Mesendoderm (in vitro differentiated cells): ENCODE measurements at regions not wholly inside any gene's neighbourhood (a gene's known extent, or its start where the extent isn't known, plus 50 kb on each side); places are given as distances from the start of the nearest gene placed in this dataset.

Experiments
- DNase-seq: peaks from one replicate; pipeline ENCODE4 v3.0.0; 2013
- H2AK5ac ChIP-seq: 2 replicates; pipeline ENCODE4 v1.6.1; 2013; ENCODE audit warnings: low read length, inconsistent platforms
- H2BK120ac ChIP-seq: 2 replicates; pipeline ENCODE4 v1.6.1; 2013; ENCODE audit warnings: low read depth, mild to moderate bottlenecking, low read length, moderate library complexity, mixed read lengths
- H2BK15ac ChIP-seq: replicated peaks from 2 replicates; pipeline ENCODE4 v1.6.1; 2013; ENCODE audit warnings: low read depth, mild to moderate bottlenecking, moderate library complexity
- H2BK5ac ChIP-seq: 2 replicates; pipeline ENCODE4 v1.6.1; 2013; ENCODE audit warnings: low read length, inconsistent platforms
- H3K18ac ChIP-seq: 2 replicates; pipeline ENCODE4 v1.6.1; 2013; ENCODE audit warnings: mild to moderate bottlenecking, low read length, mixed read lengths
- H3K23ac ChIP-seq: one replicate; pipeline ENCODE4 v1.6.1; 2013; ENCODE audit warnings: low read length
- H3K27ac ChIP-seq: 2 replicates; pipeline ENCODE4 v1.5.1; 2013; ENCODE audit warnings: low read depth, mild to moderate bottlenecking, inconsistent platforms, low read length, moderate library complexity
- H3K27me3 ChIP-seq: 2 replicates; pipeline ENCODE4 v1.6.1; 2013; ENCODE audit warnings: low read length, control low read depth, mild to moderate bottlenecking, inconsistent platforms; ENCODE audit not compliant: insufficient read depth, poor library complexity
- H3K36me3 ChIP-seq: 2 replicates; pipeline ENCODE4 v1.6.1; 2013; ENCODE audit warnings: low read length, inconsistent platforms; ENCODE audit not compliant: control insufficient read depth, insufficient read depth
- H3K4ac ChIP-seq: one replicate; pipeline ENCODE4 v1.6.1; 2013; ENCODE audit warnings: low read depth, mild to moderate bottlenecking, low read length, moderate library complexity
- H3K4me1 ChIP-seq: 2 replicates; pipeline ENCODE4 v1.6.1; 2013; ENCODE audit warnings: low read depth, low read length, inconsistent platforms; ENCODE audit not compliant: control insufficient read depth
- H3K4me2 ChIP-seq: 2 replicates; pipeline ENCODE4 v1.6.1; 2013; ENCODE audit warnings: low read length
- H3K4me3 ChIP-seq: 2 replicates; pipeline ENCODE4 v1.5.1; 2013; ENCODE audit warnings: mild to moderate bottlenecking, low read length
- H3K56ac ChIP-seq: one replicate; pipeline ENCODE4 v1.6.1; 2013; ENCODE audit warnings: low read length
- H3K79me1 ChIP-seq: 2 replicates; pipeline ENCODE4 v1.6.1; 2013; ENCODE audit warnings: low read length, inconsistent platforms
- H3K79me2 ChIP-seq: 2 replicates; pipeline ENCODE4 v1.6.1; 2013; ENCODE audit warnings: mild to moderate bottlenecking, low read length; ENCODE audit not compliant: control insufficient read depth, insufficient read depth
- H3K9ac ChIP-seq: 2 replicates; pipeline ENCODE4 v1.6.1; 2013; ENCODE audit warnings: low read length, inconsistent platforms
- H4K5ac ChIP-seq: one replicate; pipeline ENCODE4 v1.6.1; 2013; ENCODE audit warnings: low read length
- H4K8ac ChIP-seq: one replicate; pipeline ENCODE4 v1.6.1; 2013; ENCODE audit warnings: low read depth, mild to moderate bottlenecking, control low read depth, low read length, moderate library complexity
- WGBS: extraction: QIAGEN DNeasy Blood & Tissue Kit; methylation state at CpG from one replicate; pipeline ENCODE4 v1.1.7; 2013; ENCODE audit warnings: low lambda C conversion rate, missing lambda C conversion rate; ENCODE audit not compliant: insufficient coverage; ENCODE audit errors: extremely low coverage; 5-methylcytosine and 5-hydroxymethylcytosine counted together

DNA sequence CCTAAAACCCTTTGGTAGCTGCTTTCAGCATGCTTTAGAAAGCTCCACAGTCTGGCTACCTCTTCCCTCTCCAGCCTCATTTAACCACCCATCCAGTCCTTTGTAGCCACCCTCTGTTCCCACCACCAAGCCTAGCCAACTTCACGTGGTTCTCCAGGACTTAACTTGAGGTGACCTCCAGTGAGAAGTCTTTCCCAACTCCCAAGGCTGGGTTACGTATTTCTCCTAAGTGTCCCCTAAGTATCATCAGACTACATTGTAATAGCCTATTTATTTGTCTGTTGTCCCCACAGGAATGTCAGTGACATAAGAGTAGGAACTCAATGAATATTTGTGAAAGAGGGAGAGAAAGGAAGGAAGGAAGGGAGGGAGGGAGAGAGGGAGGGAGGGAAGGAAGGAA lies 431.9 kb upstream of the JARID2 start:
- no peak for DNase-seq
- H2BK5ac ChIP-seq: no peak overlapping the region
- H3K79me1 ChIP-seq: no peaks in the 10 kb centered on the region
- peaks cover 4% of the 10 kb centered on the region for H3K4me1 ChIP-seq
- H3K4me3 ChIP-seq: no peak overlapping the region
- H3K36me3 ChIP-seq: no peaks in the 10 kb centered on the region
- no peak overlapping the region for H3K27ac ChIP-seq
- H2AK5ac ChIP-seq: no peak overlapping the region
- no peak overlapping the region for H2BK120ac ChIP-seq
- WGBS: no CpG with 5 or more reads among the region's 2 CpGs
- H2BK15ac ChIP-seq: no peak overlapping the region
- no peak overlapping the region for H3K4ac ChIP-seq
- H3K56ac ChIP-seq: no peak overlapping the region
- H3K18ac ChIP-seq: no peak overlapping the region
- no peak overlapping the region for H3K23ac ChIP-seq
- H3K27me3 ChIP-seq: no peaks in the 10 kb centered on the region
- no peaks in the 10 kb centered on the region for H3K79me2 ChIP-seq
- no peak overlapping the region for H3K4me2 ChIP-seq
- no peak overlapping the region for H4K8ac ChIP-seq
- H3K9ac ChIP-seq: no peak overlapping the region
- H4K5ac ChIP-seq: no peak overlapping the region

DNA sequence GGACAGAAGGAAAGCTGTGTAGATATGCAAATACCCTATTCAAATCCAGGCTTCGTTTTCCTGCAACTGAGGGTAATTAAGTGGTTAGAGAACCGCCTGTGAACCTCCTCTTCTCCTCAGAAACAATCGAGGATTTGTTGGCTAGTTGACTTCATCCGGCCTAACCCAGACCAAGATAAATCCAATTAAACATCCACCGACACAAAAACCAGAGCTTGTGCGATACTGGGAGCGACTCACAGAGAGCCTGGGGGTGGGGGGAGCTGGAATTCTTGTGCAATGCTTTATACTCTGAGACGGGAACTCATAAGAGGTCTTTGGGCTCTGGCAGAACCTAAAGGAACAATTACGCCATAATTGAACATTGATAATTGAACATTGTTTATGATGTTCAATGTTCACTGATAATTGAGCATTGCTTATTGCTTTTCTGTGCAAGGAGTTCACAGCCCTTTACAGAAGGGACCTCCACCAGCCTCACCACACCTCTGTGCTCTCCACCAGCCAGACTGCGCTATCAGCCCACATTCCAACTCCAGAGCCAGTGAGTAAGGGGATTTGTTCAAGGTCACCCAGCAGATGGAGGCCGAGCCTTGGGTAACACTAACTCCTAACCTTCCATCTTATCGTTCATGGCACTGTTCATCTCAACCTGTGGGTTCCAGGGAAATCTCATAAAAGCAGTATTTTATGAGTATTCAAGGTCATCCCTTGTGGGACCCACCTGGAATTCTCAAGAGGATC lies 429.6 kb upstream of the JARID2 start:
- no peak overlapping the region for H3K56ac ChIP-seq
- H3K36me3 ChIP-seq: no peaks in the 10 kb centered on the region
- DNase-seq: no peak
- no peak overlapping the region for H2BK120ac ChIP-seq
- no peak overlapping the region for H3K4me2 ChIP-seq
- no peak overlapping the region for H2BK15ac ChIP-seq
- no peak overlapping the region for H3K4ac ChIP-seq
- H3K27ac ChIP-seq: no peak overlapping the region
- H3K79me2 ChIP-seq: no peaks in the 10 kb centered on the region
- H3K18ac ChIP-seq: no peak overlapping the region
- no peak overlapping the region for H2AK5ac ChIP-seq
- no peaks in the 10 kb centered on the region for H3K79me1 ChIP-seq
- peaks cover 7% of the 10 kb centered on the region for H3K4me1 ChIP-seq
- no peaks in the 10 kb centered on the region for H3K27me3 ChIP-seq
- H3K9ac ChIP-seq: no peak overlapping the region
- no peak overlapping the region for H3K23ac ChIP-seq
- H4K8ac ChIP-seq: no peak overlapping the region
- H2BK5ac ChIP-seq: no peak overlapping the region
- H4K5ac ChIP-seq: no peak overlapping the region
- H3K4me3 ChIP-seq: no peak overlapping the region
- WGBS: no CpG with 5 or more reads among the region's 12 CpGs

DNA sequence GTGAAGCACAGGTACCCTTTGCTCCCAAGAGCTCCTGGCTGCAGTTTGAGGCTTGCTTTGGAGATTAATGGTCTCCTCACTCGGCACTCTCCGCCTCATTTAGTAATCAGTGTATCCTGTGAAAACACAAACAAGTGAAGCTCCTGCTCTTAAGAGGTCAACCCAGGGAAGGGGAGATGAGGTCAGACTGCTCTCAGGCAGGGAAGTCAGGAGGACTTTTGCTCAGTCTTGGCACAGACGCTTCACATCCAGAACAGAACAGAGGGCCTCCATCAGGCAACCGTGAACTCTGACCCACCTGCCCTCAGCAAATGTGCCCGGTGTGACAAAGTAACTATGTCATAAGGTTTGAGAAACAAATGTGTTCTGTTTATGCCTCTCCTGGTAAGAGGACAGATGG lies 428.8 kb upstream of the JARID2 start:
- Histone ChIP-seq H3K27me3 (no peaks in the 10 kb centered on the region), H3K23ac (no peak overlapping the region), H4K5ac (no peak overlapping the region), H3K79me2 (no peaks in the 10 kb centered on the region), H3K27ac (no peak overlapping the region), H3K4me3 (no peak overlapping the region), H3K56ac (no peak overlapping the region), H2BK120ac (no peak overlapping the region), H3K9ac (no peak overlapping the region), H2AK5ac (no peak overlapping the region), H3K79me1 (no peaks in the 10 kb centered on the region), H3K4me2 (no peak overlapping the region), H3K4me1 (peaks cover 7% of the 10 kb centered on the region), H3K4ac (no peak overlapping the region), H2BK5ac (no peak overlapping the region), H3K18ac (no peak overlapping the region), H4K8ac (no peak overlapping the region), H3K36me3 (no peaks in the 10 kb centered on the region), H2BK15ac (no peak overlapping the region)
- DNase-seq: no peak
- no CpG with 5 or more reads among the region's 5 CpGs for WGBS

DNA sequence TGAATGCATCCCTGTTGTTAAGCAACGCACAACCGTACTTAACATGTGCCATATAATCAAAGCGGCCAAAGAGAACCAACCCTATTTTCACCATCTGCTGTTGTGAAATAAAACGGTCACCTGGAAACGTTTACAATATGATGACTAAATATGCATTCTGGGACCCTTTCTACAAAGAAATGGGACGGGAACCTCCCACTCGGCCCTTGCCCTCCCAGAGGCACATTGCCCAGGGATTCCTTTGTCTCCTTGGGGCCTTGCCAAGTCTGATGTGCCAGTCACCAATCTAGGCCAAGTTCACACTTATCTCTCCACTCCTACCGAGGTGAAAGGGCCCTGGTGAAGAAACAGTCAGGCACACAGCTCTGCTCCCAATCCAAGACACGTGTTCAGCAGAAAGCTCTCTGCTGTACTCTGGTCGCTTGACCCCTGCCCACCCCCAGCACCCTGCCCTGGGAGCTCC lies 427.4 kb upstream of the JARID2 start:
- no peak overlapping the region for H3K27ac ChIP-seq
- no CpG with 5 or more reads among the region's 10 CpGs for WGBS

DNA sequence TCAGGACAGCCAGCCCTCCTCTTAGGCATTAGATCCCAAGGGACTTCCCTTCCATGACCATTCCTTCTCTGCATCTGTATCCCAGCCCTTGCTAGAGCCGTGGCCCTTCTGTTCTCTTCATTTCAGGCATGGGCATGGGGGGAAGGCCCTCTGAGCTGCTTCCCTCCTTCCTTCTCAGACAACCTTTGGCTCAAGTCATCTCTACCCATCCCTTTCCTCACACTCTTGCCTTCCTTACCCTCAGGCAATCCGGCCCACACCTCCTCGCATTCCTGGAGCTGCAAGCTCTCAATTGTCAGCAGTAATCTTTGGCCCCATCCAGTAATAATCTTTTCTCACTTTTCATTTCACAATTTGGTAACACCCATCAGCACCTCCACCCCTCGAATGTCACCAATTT lies 426.9 kb upstream of the JARID2 start:
- Histone ChIP-seq H3K23ac (no peak overlapping the region), H3K9ac (no peak overlapping the region), H3K4ac (no peak overlapping the region), H3K79me1 (no peaks in the 10 kb centered on the region), H3K18ac (no peak overlapping the region), H4K5ac (no peak overlapping the region), H3K4me1 (peaks cover 11% of the 10 kb centered on the region), H3K4me3 (no peak overlapping the region), H3K27ac (no peak overlapping the region), H3K79me2 (no peaks in the 10 kb centered on the region), H3K27me3 (no peaks in the 10 kb centered on the region), H3K4me2 (no peak overlapping the region), H2BK15ac (no peak overlapping the region), H3K36me3 (no peaks in the 10 kb centered on the region), H2BK120ac (no peak overlapping the region), H4K8ac (no peak overlapping the region), H2BK5ac (no peak overlapping the region), H3K56ac (no peak overlapping the region), H2AK5ac (no peak overlapping the region)
- WGBS: no CpG with 5 or more reads among the region's 4 CpGs
- DNase-seq: peak; percentile 76

More for the DNA sequence above, 427.4 kb upstream of the JARID2 start:
- Histone ChIP-seq H2BK120ac (no peak overlapping the region), H4K5ac (no peak overlapping the region), H3K4me1 (peaks cover 7% of the 10 kb centered on the region), H2BK15ac (no peak overlapping the region), H3K4me2 (no peak overlapping the region), H3K23ac (no peak overlapping the region), H3K4me3 (no peak overlapping the region), H3K4ac (no peak overlapping the region), H3K18ac (no peak overlapping the region), H3K56ac (no peak overlapping the region), H3K36me3 (no peaks in the 10 kb centered on the region), H2AK5ac (no peak overlapping the region), H4K8ac (no peak overlapping the region), H2BK5ac (no peak overlapping the region), H3K9ac (no peak overlapping the region), H3K79me1 (no peaks in the 10 kb centered on the region), H3K79me2 (no peaks in the 10 kb centered on the region), H3K27me3 (no peaks in the 10 kb centered on the region)
- no peak for DNase-seq
